ENCODE measurements at regions not wholly inside any gene's neighbourhood (a gene's known extent, or its start where the extent isn't known, plus 50 kb on each side); places are given as distances from the start of the nearest gene placed in this dataset.

DNA sequence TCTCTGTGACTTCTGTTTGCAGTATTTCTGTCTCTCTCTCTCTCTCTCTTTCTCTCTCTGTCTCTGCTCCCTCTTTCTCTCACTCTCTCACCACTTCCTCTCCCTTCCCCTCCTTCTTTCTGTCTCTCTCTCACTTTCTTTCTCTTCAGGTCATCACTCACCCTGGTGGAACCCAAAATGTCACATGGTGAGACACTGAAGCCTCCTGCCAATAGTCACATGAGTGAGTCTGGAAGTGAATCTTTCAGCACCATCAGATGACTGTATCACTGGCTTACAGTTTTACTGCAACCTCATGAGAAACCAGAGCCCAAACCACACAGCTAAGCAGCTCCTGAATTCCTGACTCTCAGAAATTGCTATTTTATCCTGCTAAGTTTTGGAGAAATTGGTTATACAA lies 414.6 kb downstream of the CAAP1 start:
- H3K27ac Mint-ChIP-seq (ENCODE audit: unreplicated experiment), result no peak overlapping the region
- DNase-seq (ENCODE audit: low spot score), result no peak
- H3K27me3 Mint-ChIP-seq (ENCODE audit: low read depth), result peaks cover 6% of the 10 kb centered on the region
- H3K4me3 Mint-ChIP-seq (ENCODE audit: unreplicated experiment), result no peak overlapping the region
- peaks cover 9% of the 10 kb centered on the region for H3K9me3 Mint-ChIP-seq (ENCODE audit: low read depth)
- TF ChIP-seq, protein P1, sequence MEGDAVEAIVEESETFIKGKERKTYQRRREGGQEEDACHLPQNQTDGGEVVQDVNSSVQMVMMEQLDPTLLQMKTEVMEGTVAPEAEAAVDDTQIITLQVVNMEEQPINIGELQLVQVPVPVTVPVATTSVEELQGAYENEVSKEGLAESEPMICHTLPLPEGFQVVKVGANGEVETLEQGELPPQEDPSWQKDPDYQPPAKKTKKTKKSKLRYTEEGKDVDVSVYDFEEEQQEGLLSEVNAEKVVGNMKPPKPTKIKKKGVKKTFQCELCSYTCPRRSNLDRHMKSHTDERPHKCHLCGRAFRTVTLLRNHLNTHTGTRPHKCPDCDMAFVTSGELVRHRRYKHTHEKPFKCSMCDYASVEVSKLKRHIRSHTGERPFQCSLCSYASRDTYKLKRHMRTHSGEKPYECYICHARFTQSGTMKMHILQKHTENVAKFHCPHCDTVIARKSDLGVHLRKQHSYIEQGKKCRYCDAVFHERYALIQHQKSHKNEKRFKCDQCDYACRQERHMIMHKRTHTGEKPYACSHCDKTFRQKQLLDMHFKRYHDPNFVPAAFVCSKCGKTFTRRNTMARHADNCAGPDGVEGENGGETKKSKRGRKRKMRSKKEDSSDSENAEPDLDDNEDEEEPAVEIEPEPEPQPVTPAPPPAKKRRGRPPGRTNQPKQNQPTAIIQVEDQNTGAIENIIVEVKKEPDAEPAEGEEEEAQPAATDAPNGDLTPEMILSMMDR (IDR thresholded peaks at IDR 0.05), result no peak
- no peaks in the 10 kb centered on the region for H3K36me3 Mint-ChIP-seq (ENCODE audit: low read depth)
- no peaks in the 10 kb centered on the region for H3K4me1 Mint-ChIP-seq (ENCODE audit: low read depth)

DNA sequence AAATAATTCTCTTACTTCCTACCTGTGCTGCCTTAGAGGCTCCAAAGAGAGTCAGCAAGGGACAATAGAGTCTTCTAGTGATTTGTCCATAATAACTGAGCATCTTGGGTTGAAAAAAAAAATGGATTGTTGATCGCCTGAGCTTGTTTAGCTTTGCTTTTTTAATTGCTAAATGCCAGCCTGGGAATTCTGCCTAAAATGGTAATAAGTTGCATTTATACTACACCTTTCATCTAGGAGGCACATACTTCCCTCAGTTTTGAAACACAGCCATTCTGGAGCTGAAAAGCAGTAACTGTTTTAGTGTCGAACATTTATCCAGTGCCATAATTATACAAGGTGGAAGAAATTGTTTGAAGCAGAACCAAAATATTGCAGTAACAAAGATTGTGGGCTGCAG lies 421.3 kb downstream of the CAAP1 start:
- TF ChIP-seq, protein P1 (IDR thresholded peaks at IDR 0.05), result no peak
- Mint-ChIP-seq H3K27ac (ENCODE audit: unreplicated experiment) (no peak overlapping the region), H3K4me1 (ENCODE audit: low read depth) (no peaks in the 10 kb centered on the region), H3K27me3 (ENCODE audit: low read depth) (peaks cover 6% of the 10 kb centered on the region), H3K36me3 (ENCODE audit: low read depth) (no peaks in the 10 kb centered on the region), H3K4me3 (ENCODE audit: unreplicated experiment) (no peak overlapping the region), H3K9me3 (ENCODE audit: low read depth) (peaks cover 9% of the 10 kb centered on the region)
- no peak for DNase-seq (ENCODE audit: low spot score)

DNA sequence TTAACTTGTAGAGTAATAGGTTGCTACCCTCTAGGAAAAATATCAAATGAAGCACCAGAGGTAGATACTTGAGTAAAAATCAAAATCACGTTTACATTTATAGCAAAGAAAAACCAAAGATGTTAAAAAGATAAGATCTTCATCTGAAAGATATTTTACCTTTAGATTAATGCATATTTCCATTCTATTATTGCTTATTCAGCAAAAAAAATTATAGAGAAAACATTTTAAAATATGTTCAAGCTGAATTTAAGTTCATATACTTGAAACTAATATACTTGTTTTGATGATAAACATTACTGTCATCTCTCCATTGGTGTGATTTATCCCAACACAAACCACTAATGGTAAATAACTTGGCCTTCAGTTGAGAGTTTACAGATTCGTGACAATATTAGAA lies 422.3 kb downstream of the CAAP1 start:
- Mint-ChIP-seq H3K4me3 (ENCODE audit: unreplicated experiment) (no peak overlapping the region), H3K27ac (ENCODE audit: unreplicated experiment) (no peak overlapping the region), H3K27me3 (ENCODE audit: low read depth) (peaks cover 5% of the 10 kb centered on the region), H3K36me3 (ENCODE audit: low read depth) (no peaks in the 10 kb centered on the region), H3K9me3 (ENCODE audit: low read depth) (peaks cover 9% of the 10 kb centered on the region), H3K4me1 (ENCODE audit: low read depth) (no peaks in the 10 kb centered on the region)
- TF ChIP-seq, protein P1 (IDR thresholded peaks at IDR 0.05), result no peak
- no peak for DNase-seq (ENCODE audit: low spot score)

DNA sequence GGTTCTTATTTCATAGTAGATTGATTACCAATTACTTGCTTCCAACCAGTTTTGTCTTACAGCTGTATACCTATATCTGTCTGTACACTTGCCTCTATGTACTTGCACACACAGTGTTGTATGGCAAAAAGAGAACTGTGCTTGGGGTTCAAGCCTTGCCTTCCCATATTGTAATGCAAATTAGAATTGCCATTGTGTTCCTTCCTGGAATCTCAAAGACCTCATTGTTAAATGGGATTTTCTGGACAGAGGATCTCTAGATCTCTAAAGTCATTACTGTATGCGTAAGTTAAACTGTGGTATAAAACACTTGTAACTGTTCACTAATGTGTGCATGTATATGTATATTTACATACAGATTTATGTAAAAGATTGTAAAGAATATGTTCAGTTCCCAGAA lies 428.8 kb downstream of the CAAP1 start:
- DNase-seq (ENCODE audit: low spot score), result no peak
- TF ChIP-seq, protein P1 (IDR thresholded peaks at IDR 0.05), result no peak
- Mint-ChIP-seq H3K36me3 (ENCODE audit: low read depth) (no peaks in the 10 kb centered on the region), H3K27ac (ENCODE audit: unreplicated experiment) (no peak overlapping the region), H3K4me1 (ENCODE audit: low read depth) (no peaks in the 10 kb centered on the region), H3K4me3 (ENCODE audit: unreplicated experiment) (no peak overlapping the region), H3K27me3 (ENCODE audit: low read depth) (no peaks in the 10 kb centered on the region), H3K9me3 (ENCODE audit: low read depth) (no peaks in the 10 kb centered on the region)

DNA sequence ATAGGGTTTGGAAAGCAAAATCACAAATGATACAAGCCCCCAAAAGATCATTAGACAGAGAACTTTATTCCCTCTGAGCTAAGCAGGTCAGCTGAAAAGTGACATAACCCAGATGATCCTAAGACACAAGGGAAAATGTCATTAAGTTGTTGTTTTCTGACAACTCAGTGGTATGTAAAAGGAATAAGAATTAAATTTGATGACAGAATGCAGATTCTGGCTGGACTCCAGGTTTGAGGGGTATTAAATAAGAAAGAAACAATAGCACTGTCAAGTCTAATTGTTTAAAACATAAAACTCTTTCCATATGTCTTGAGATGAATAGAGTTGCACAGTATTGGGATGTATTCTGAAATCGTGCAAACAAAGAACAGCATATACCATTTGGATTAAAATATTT lies 429.9 kb downstream of the CAAP1 start:
- no peaks in the 10 kb centered on the region for H3K9me3 Mint-ChIP-seq (ENCODE audit: low read depth)
- no peaks in the 10 kb centered on the region for H3K27me3 Mint-ChIP-seq (ENCODE audit: low read depth)
- TF ChIP-seq, protein P1 (IDR thresholded peaks at IDR 0.05), result no peak
- no peaks in the 10 kb centered on the region for H3K36me3 Mint-ChIP-seq (ENCODE audit: low read depth)
- DNase-seq (ENCODE audit: low spot score), result no peak
- no peaks in the 10 kb centered on the region for H3K4me1 Mint-ChIP-seq (ENCODE audit: low read depth)
- H3K4me3 Mint-ChIP-seq (ENCODE audit: unreplicated experiment), result no peak overlapping the region
- H3K27ac Mint-ChIP-seq (ENCODE audit: unreplicated experiment), result no peak overlapping the region
